ENCODE measurements at regions not wholly inside any gene's neighbourhood (a gene's known extent, or its start where the extent isn't known, plus 50 kb on each side); places are given as distances from the start of the nearest gene placed in this dataset.

GRCh38 chr11:36953976-36954375 lies 355.9 kb upstream of the RAG2 start:
- TF ChIP-seq, protein P1, sequence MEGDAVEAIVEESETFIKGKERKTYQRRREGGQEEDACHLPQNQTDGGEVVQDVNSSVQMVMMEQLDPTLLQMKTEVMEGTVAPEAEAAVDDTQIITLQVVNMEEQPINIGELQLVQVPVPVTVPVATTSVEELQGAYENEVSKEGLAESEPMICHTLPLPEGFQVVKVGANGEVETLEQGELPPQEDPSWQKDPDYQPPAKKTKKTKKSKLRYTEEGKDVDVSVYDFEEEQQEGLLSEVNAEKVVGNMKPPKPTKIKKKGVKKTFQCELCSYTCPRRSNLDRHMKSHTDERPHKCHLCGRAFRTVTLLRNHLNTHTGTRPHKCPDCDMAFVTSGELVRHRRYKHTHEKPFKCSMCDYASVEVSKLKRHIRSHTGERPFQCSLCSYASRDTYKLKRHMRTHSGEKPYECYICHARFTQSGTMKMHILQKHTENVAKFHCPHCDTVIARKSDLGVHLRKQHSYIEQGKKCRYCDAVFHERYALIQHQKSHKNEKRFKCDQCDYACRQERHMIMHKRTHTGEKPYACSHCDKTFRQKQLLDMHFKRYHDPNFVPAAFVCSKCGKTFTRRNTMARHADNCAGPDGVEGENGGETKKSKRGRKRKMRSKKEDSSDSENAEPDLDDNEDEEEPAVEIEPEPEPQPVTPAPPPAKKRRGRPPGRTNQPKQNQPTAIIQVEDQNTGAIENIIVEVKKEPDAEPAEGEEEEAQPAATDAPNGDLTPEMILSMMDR (IDR thresholded peaks at IDR 0.05): no peak
- no peak for TF ChIP-seq POLR2A (IDR thresholded peaks at IDR 0.05)
